HEK293T (cell line): ENCODE measurements at regions not wholly inside any gene's neighbourhood (a gene's known extent, or its start where the extent isn't known, plus 50 kb on each side); places are given as distances from the start of the nearest gene placed in this dataset.
"Not testable (repeated sequence)": the region's sequence is repeated elsewhere in the genome, so short reads cannot be mapped to it uniquely, and the experiment has no call there.

Source experiments
- CTCF ChIA-PET: fragments of 350-600 bp; formaldehyde crosslinking; extraction: SDS; loops from one replicate; lab custom pipeline; 2021; ENCODE audit warnings: antibody characterized with exemption, inconsistent platforms; lab: Yijun Ruan, JAX
- POLR2A ChIA-PET: fragments of 350-600 bp; formaldehyde crosslinking; extraction: SDS; loops from one replicate; lab custom pipeline; 2020; ENCODE audit warnings: antibody characterized with exemption, inconsistent platforms; lab: Yijun Ruan, JAX
- DNase-seq: peaks from one replicate; pipeline ENCODE4 v3.0.0; 2012; ENCODE audit warnings: mixed read lengths; ENCODE audit errors: extremely low spot score
- ARNT ChIP-seq: fragments of 450-650 bp; IDR thresholded peaks from 2 replicates; pipeline ENCODE4 v1.6.1; 2017; ENCODE audit warnings: mild to moderate bottlenecking
- BHLHE40 ChIP-seq: fragments of 450-650 bp; IDR thresholded peaks from 2 replicates; pipeline ENCODE4 v1.6.1; 2016; ENCODE audit warnings: mild to moderate bottlenecking, moderate library complexity, borderline replicate concordance
- CTBP1 ChIP-seq: fragments of 450-650 bp; IDR thresholded peaks from 2 replicates; pipeline ENCODE4 v1.6.1; 2016; ENCODE audit warnings: borderline replicate concordance
- ELF4 ChIP-seq: fragments of 450-650 bp; IDR thresholded peaks from 2 replicates; pipeline ENCODE4 v1.6.1; 2017; ENCODE audit warnings: antibody characterized with exemption
- FOXA1 ChIP-seq: fragments of 450-650 bp; IDR thresholded peaks from 2 replicates; pipeline ENCODE4 v1.6.1; 2016; ENCODE audit warnings: mild to moderate bottlenecking
- FOXK2 ChIP-seq: fragments of 450-650 bp; IDR thresholded peaks from 2 replicates; pipeline ENCODE4 v1.6.1; 2016; ENCODE audit warnings: mild to moderate bottlenecking
- FOXM1 ChIP-seq: fragments of 450-650 bp; IDR thresholded peaks from 2 replicates; pipeline ENCODE4 v1.6.1; 2017; ENCODE audit warnings: mild to moderate bottlenecking, borderline replicate concordance
- HDGF ChIP-seq: fragments of 450-650 bp; IDR thresholded peaks from 2 replicates; pipeline ENCODE4 v1.6.1; 2017; ENCODE audit warnings: antibody characterized with exemption, borderline replicate concordance
- L3MBTL2 ChIP-seq: fragments of 450-650 bp; conservative IDR thresholded peaks from 2 replicates; pipeline ENCODE4 v1.6.1; 2016; ENCODE audit warnings: mild to moderate bottlenecking
- LEF1 ChIP-seq: fragments of 450-650 bp; IDR thresholded peaks from 2 replicates; pipeline ENCODE4 v1.6.1; 2017; ENCODE audit warnings: mild to moderate bottlenecking, borderline replicate concordance
- NFRKB ChIP-seq: fragments of 450-650 bp; IDR thresholded peaks from 2 replicates; pipeline ENCODE4 v1.6.1; 2016; ENCODE audit warnings: mild to moderate bottlenecking, moderate library complexity
- SP1 ChIP-seq: fragments of 450-650 bp; IDR thresholded peaks from 2 replicates; pipeline ENCODE4 v1.6.1; 2017
- SUZ12 ChIP-seq: fragments of 450-650 bp; IDR thresholded peaks from 2 replicates; pipeline ENCODE4 v1.6.1; 2016; ENCODE audit warnings: mild to moderate bottlenecking
- TARDBP ChIP-seq: fragments of 450-650 bp; IDR thresholded peaks from 2 replicates; pipeline ENCODE4 v1.6.1; 2016
- ZNF384 ChIP-seq: fragments of 450-650 bp; IDR thresholded peaks from 2 replicates; pipeline ENCODE4 v1.6.1; 2016
- TF ChIP-seq, protein P1 (sequence below): fragments of 450-650 bp; IDR thresholded peaks from 2 replicates; pipeline ENCODE4 v1.6.1; 2016

GRCh38 chr13:38429916-38430315 lies 80.3 kb downstream of the UFM1 start:
- DNase-seq: no peak
- TF ChIP-seq CTBP1: no peak
- no peak for TF ChIP-seq LEF1
- no peak for TF ChIP-seq HDGF
- no peak for TF ChIP-seq FOXK2
- no peak for TF ChIP-seq NFRKB
- no peak for TF ChIP-seq SP1
- TF ChIP-seq, protein P1, sequence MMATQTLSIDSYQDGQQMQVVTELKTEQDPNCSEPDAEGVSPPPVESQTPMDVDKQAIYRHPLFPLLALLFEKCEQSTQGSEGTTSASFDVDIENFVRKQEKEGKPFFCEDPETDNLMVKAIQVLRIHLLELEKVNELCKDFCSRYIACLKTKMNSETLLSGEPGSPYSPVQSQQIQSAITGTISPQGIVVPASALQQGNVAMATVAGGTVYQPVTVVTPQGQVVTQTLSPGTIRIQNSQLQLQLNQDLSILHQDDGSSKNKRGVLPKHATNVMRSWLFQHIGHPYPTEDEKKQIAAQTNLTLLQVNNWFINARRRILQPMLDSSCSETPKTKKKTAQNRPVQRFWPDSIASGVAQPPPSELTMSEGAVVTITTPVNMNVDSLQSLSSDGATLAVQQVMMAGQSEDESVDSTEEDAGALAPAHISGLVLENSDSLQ: no peak
- no peak for TF ChIP-seq ARNT
- TF ChIP-seq TARDBP: no peak
- no peak for TF ChIP-seq SUZ12
- TF ChIP-seq ZNF384: no peak
- no peak for TF ChIP-seq ELF4
- TF ChIP-seq L3MBTL2: no peak
- TF ChIP-seq FOXA1: no peak
- TF ChIP-seq FOXM1: no peak
- TF ChIP-seq BHLHE40: no peak
- POLR2A ChIA-PET: no interaction called here
- CTCF ChIA-PET: no interaction called here

DNA sequence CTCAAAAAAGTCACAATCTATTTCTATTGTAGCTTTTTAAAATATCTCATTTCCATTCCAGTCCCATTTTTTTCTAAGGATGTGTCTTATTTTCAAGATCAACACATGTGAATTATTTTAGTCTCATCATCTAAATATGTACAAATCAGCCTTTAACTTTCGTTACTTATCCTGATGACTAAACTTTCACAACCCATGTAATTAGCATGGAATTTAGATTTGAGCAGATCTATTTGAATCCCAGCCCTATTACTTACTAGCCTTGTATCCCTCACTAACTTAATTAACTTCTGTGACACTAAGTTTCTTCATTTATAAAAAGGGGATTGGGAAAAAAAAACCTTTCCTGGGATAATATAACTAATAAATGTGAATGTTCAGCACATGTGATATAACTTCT lies 81.1 kb downstream of the UFM1 start:
- DNase-seq: no peak
- CTCF ChIA-PET: no interaction called here

DNA sequence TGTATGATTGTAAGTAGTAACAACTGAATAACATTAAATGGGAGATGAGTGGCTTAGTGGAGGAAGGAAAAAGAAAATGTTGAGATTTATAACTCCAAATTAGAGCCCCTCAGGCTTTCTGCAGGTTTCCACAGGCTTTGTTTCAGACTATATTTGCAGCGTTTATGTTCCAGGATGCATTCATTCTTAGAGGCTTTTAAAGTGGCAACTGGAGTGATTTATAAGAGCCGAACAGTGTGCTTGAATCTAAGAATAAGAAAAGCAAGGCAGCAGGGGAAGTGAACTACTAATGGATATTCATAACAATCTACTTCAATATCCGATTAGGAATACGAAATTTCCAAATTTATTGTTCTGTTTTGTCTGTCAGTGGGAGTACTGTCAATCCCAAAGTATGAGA lies 91.0 kb downstream of the UFM1 start:
- ChIA-PET CTCF (no interaction called here), POLR2A (no interaction called here)
- no peak for DNase-seq
- TF ChIP-seq BHLHE40 (no peak), ELF4 (no peak), ARNT (no peak), FOXA1 (no peak), SUZ12 (no peak), LEF1 (no peak), HDGF (no peak), NFRKB (no peak), FOXM1 (no peak), SP1 (no peak), FOXK2 (no peak), ZNF384 (no peak), CTBP1 (no peak), L3MBTL2 (no peak), TARDBP (no peak)
- TF ChIP-seq, protein P1: no peak

More for the DNA sequence above, 81.1 kb downstream of the UFM1 start:
- no peak for TF ChIP-seq BHLHE40
- TF ChIP-seq FOXK2: no peak
- no peak for TF ChIP-seq ARNT
- no peak for TF ChIP-seq ELF4
- no peak for TF ChIP-seq FOXM1
- no peak for TF ChIP-seq FOXA1
- no peak for TF ChIP-seq LEF1
- TF ChIP-seq SUZ12: no peak
- POLR2A ChIA-PET: no interaction called here

DNA sequence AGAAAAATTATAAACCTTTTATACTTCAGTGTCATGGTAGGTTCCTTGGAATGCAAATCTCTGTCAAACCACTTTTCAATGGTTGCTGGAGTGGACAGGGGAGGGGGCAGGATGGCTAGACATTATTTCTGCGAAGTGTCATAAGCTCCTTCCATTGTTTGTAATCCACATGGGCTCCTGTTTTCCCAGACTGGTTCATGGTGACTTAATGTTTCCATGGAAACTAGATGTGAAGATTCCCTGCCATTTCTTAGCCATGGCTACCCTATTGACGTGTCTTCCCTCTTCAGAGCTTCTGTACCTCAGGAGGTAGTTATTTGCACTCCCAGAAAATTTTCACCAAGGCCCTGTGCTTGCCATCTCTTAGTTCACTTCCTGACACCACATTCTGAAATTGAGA lies 95.3 kb downstream of the UFM1 start:
- TF ChIP-seq TARDBP (no peak), LEF1 (no peak)
- CTCF ChIA-PET: no interaction called here
- POLR2A ChIA-PET: no interaction called here
- no peak for DNase-seq

- no peak for TF ChIP-seq SP1
- TF ChIP-seq, protein P1: no peak
- no peak for TF ChIP-seq FOXM1
- TF ChIP-seq CTBP1: no peak
- TF ChIP-seq L3MBTL2: no peak
- no peak for TF ChIP-seq ELF4
- TF ChIP-seq HDGF: no peak
- no peak for TF ChIP-seq ZNF384
- no peak for TF ChIP-seq ARNT
- TF ChIP-seq FOXK2: no peak
- no peak for TF ChIP-seq TARDBP
- no peak for TF ChIP-seq SUZ12
- TF ChIP-seq LEF1: no peak
- ChIA-PET CTCF (no interaction called here), POLR2A (no interaction called here)
- DNase-seq: no peak
These were observed 103.0 kb downstream of the UFM1 start for GRCh38 chr13:38452656-38453055.

- POLR2A ChIA-PET: no interaction called here
- CTCF ChIA-PET: no interaction called here
- DNase-seq: no peak
- no peak for TF ChIP-seq HDGF
These were observed 113.0 kb downstream of the UFM1 start for GRCh38 chr13:38462605-38463004.

DNA sequence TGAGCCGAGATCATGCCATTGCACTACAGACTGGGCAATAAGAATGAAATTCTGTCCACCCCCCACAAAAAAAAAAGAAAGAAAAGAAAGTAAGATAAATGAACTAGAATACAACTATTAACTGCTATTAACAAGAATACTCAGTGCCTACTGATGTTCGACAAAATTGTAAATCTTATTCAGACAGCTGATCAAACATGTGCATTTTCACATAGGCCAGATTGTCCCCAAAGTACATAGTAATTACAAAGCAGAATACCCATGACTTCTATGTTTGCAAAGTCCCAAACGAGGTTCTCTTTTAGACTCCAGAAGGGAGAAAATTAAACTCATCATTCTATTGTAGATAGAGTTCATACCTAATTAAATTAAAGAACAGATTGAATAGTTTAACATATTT lies 113.4 kb downstream of the UFM1 start:
- TF ChIP-seq ELF4 (no peak), ZNF384 (no peak)
- POLR2A ChIA-PET: no interaction called here
- DNase-seq: no peak

DNA sequence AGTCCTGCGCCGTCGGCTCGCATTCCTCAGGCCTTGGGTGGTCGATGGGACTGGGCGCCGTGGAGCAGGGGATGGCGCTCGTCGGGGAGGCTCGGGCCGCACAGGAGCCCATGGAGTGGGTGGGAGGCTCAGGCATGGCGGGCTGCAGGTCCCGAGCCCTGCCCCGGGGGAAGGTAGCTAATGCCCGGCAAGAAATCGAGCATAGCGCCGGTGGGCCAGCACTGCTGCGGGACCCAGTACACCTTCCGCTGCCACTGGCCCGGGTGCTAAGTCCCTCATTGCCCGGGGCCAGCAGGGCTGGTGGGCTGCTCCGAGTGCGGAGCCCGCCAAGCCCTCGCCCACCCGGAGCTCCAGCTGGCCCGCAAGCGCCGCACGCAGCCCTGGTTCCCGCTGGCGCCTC lies 122.8 kb downstream of the UFM1 start:
- CTCF ChIA-PET, POLR2A ChIA-PET, DNase-seq: not testable (repeated sequence)

More for the DNA sequence above, 113.4 kb downstream of the UFM1 start:
- CTCF ChIA-PET: no interaction called here
